ENCODE measurements at regions not wholly inside any gene's neighbourhood (a gene's known extent, or its start where the extent isn't known, plus 50 kb on each side); places are given as distances from the start of the nearest gene placed in this dataset.

GRCh38 chr7:67724955-67725354 lies 728.3 kb downstream of the TYW1 start:
- TF ChIP-seq CTCF (conservative IDR thresholded peaks at IDR 0.05 in 1 of 2, IDR thresholded peaks at IDR 0.05 in 1 of 2; ENCODE audit: low read depth in 1 of 2, low read length in 2 of 2), result no peak
- no peak for TF ChIP-seq EZH2 (IDR thresholded peaks at IDR 0.05; ENCODE audit: low read length, missing control alignments)

Measured in fibroblast of lung (primary cell).